ENCODE measurements at regions not wholly inside any gene's neighbourhood (a gene's known extent, or its start where the extent isn't known, plus 50 kb on each side); places are given as distances from the start of the nearest gene placed in this dataset.
"Not testable (repeated sequence)": the region's sequence is repeated elsewhere in the genome, so short reads cannot be mapped to it uniquely, and the experiment has no call there.

GRCh38 chr4:170849969-170850368, 760.2 kb upstream of the AADAT start:
- no peaks in the 10 kb centered on the region for H3K27me3 Mint-ChIP-seq (ENCODE audit: low read depth)

GRCh38 chr4:170827562-170828274, 738.0 kb upstream of the AADAT start:
- no peak for DNase-seq
- no peak overlapping the region for H3K4me3 Mint-ChIP-seq

More at GRCh38 chr4:170849969-170850368, 760.2 kb upstream of the AADAT start:
- Mint-ChIP-seq H3K4me3 (no peak overlapping the region), H3K27ac (no peak overlapping the region), H3K4me1 (ENCODE audit: low read depth) (no peaks in the 10 kb centered on the region), H3K36me3 (ENCODE audit: insufficient read depth in 2 of 2) (no peaks in the 10 kb centered on the region), H3K9me3 (peaks cover 2 to 9% of the 10 kb centered on the region in 2 donors)
- no peak for DNase-seq
- ATAC-seq (replicated peaks in 1 of 2), result no peak

GRCh38 chr4:170818786-170819185, 729.0 kb upstream of the AADAT start:
- no peaks in the 10 kb centered on the region for H3K27me3 Mint-ChIP-seq (ENCODE audit: low read depth)
- DNase-seq, result no peak
- H3K4me1 Mint-ChIP-seq (ENCODE audit: low read depth), result no peaks in the 10 kb centered on the region
- no peak overlapping the region for H3K4me3 Mint-ChIP-seq
- peaks cover 2 to 4% of the 10 kb centered on the region in 2 donors for H3K36me3 Mint-ChIP-seq (ENCODE audit: insufficient read depth in 2 of 2)
- H3K27ac Mint-ChIP-seq, result no peak overlapping the region
- H3K9me3 Mint-ChIP-seq, result peaks cover 13 to 29% of the 10 kb centered on the region in 2 donors
- no peak for ATAC-seq (replicated peaks in 1 of 2)

More at GRCh38 chr4:170827562-170828274, 738.0 kb upstream of the AADAT start:
- Mint-ChIP-seq H3K27me3 (ENCODE audit: low read depth) (no peaks in the 10 kb centered on the region), H3K9me3 (peaks cover 4 to 5% of the 10 kb centered on the region in 2 donors), H3K27ac (no peak overlapping the region), H3K4me1 (ENCODE audit: low read depth) (no peaks in the 10 kb centered on the region), H3K36me3 (ENCODE audit: insufficient read depth in 2 of 2) (no peaks in the 10 kb centered on the region)
- no peak for ATAC-seq (replicated peaks in 1 of 2)

DNA sequence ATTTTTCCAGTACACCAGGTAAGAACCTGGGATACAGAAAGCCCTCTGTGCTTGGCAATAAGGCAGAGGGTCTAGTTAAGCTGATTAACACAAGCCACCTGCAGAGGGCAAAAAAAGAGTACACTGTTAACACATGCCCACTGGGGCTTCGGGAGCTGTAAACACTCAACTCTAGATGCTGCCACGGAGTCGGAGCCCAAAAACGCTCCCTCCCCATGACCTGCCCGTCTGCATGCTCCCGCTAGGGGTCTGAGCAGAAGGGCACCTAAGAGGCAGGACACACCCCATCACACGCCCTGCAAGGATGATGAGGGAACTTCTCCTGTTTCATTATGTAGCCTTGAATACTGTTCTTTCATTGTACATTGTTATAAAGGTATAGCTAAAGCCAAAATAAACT, 715.6 kb upstream of the AADAT start:
- Mint-ChIP-seq H3K9me3 (peaks cover 7 to 8% of the 10 kb centered on the region in 2 donors), H3K4me1 (ENCODE audit: low read depth) (no peaks in the 10 kb centered on the region), H3K27ac (no peak overlapping the region), H3K4me3 (no peak overlapping the region), H3K27me3 (ENCODE audit: low read depth) (no peaks in the 10 kb centered on the region), H3K36me3 (ENCODE audit: insufficient read depth in 2 of 2) (peaks cover 0 to 4% of the 10 kb centered on the region in 2 donors)
- DNase-seq (no peak), ATAC-seq (replicated peaks in 1 of 2) (no peak)

GRCh38 chr4:170804930-170805329, 715.2 kb upstream of the AADAT start:
- ATAC-seq (replicated peaks in 1 of 2), result no peak
- Mint-ChIP-seq H3K9me3 (peaks cover 6 to 8% of the 10 kb centered on the region in 2 donors), H3K27me3 (ENCODE audit: low read depth) (no peaks in the 10 kb centered on the region), H3K4me3 (no peak overlapping the region), H3K27ac (no peak overlapping the region), H3K4me1 (ENCODE audit: low read depth) (no peaks in the 10 kb centered on the region), H3K36me3 (ENCODE audit: insufficient read depth in 2 of 2) (peaks cover 0 to 4% of the 10 kb centered on the region in 2 donors)
- DNase-seq, result no peak

- no peaks in the 10 kb centered on the region for H3K4me1 Mint-ChIP-seq (ENCODE audit: low read depth)
- H3K27ac Mint-ChIP-seq, result no peak overlapping the region
- peaks cover 5 to 7% of the 10 kb centered on the region in 2 donors for H3K9me3 Mint-ChIP-seq
- H3K27me3 Mint-ChIP-seq (ENCODE audit: low read depth), result no peaks in the 10 kb centered on the region
- no peak for ATAC-seq (replicated peaks in 1 of 2)
- no peak for DNase-seq
- H3K36me3 Mint-ChIP-seq (ENCODE audit: insufficient read depth in 2 of 2), result no peaks in the 10 kb centered on the region
- no peak overlapping the region for H3K4me3 Mint-ChIP-seq
These were observed 713.7 kb upstream of the AADAT start for GRCh38 chr4:170803492-170803891.

DNA sequence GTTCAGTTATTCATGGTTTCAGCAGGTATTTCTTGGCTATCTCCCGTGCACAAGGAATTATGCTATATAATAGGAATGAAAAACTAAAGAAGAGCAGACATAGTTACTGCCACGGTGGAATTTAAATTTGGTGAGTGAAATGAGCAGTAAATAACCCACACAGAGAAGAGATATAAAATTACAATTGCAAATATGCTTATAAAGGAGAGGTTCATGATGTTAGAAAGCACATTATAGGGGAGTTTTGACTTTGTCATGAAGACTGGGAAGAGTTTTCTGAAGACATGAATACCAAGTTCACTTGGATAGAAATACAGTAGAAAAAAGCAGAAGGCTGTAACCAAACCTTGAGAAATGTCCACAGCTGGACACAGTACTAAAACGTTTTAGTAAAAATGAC, 712.0 kb upstream of the AADAT start:
- H3K27me3 Mint-ChIP-seq (ENCODE audit: low read depth), result no peaks in the 10 kb centered on the region
- no peak overlapping the region for H3K27ac Mint-ChIP-seq
- no peak overlapping the region for H3K4me3 Mint-ChIP-seq
- no peaks in the 10 kb centered on the region for H3K36me3 Mint-ChIP-seq (ENCODE audit: insufficient read depth in 2 of 2)
- DNase-seq (no peak), ATAC-seq (replicated peaks in 1 of 2) (no peak)
- H3K9me3 Mint-ChIP-seq, result peaks cover 2 to 4% of the 10 kb centered on the region in 2 donors
- no peaks in the 10 kb centered on the region for H3K4me1 Mint-ChIP-seq (ENCODE audit: low read depth)

- Mint-ChIP-seq H3K4me1 (ENCODE audit: low read depth) (no peaks in the 10 kb centered on the region), H3K9me3 (peaks cover 1 to 2% of the 10 kb centered on the region in 2 donors), H3K27me3 (ENCODE audit: low read depth) (no peaks in the 10 kb centered on the region), H3K4me3 (no peak overlapping the region), H3K27ac (no peak overlapping the region), H3K36me3 (ENCODE audit: insufficient read depth in 2 of 2) (peaks cover 0 to 1% of the 10 kb centered on the region in 2 donors)
- ATAC-seq (replicated peaks in 1 of 2) (no peak), DNase-seq (no peak)
These were observed 704.8 kb upstream of the AADAT start for GRCh38 chr4:170794525-170794924.

DNA sequence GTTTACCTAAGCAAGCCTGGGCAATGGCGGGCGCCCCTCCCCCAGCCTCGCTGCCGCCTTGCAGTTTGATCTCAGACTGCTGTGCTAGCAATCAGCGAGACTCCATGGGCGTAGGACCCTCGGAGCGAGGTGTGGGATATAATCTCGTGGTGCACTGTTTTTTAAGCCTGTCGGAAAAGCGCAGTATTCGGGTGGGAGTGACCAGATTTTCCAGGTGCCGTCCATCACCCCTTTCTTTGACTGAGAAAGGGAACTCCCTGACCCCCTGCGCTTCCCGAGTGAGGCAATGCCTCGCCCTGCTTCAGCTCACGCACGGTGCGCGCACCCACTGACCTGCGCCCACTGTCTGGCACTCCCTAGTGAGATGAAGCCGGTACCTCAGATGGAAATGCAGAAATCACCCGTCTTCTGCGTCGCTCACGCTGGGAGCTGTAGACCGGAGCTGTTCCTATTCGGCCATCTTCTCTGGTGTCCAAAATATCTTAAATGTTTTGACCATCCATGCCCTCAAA, 698.8 kb upstream of the AADAT start:
- H3K27me3 Mint-ChIP-seq (ENCODE audit: low read depth); H3K9me3 Mint-ChIP-seq; DNase-seq; H3K4me1 Mint-ChIP-seq (ENCODE audit: low read depth); ATAC-seq (replicated peaks in 1 of 2); H3K27ac Mint-ChIP-seq; H3K4me3 Mint-ChIP-seq; H3K36me3 Mint-ChIP-seq (ENCODE audit: insufficient read depth in 2 of 2): not testable (repeated sequence)

- Mint-ChIP-seq H3K27ac (no peak overlapping the region), H3K9me3 (peaks cover 9 to 10% of the 10 kb centered on the region in 2 donors), H3K4me3 (no peak overlapping the region), H3K4me1 (ENCODE audit: low read depth) (no peaks in the 10 kb centered on the region), H3K36me3 (ENCODE audit: insufficient read depth in 2 of 2) (no peaks in the 10 kb centered on the region), H3K27me3 (ENCODE audit: low read depth) (no peaks in the 10 kb centered on the region)
- no peak for DNase-seq
- ATAC-seq (replicated peaks in 1 of 2), result no peak
These were observed 687.9 kb upstream of the AADAT start for GRCh38 chr4:170777663-170778062.

GRCh38 chr4:170776983-170777382, 687.2 kb upstream of the AADAT start:
- H3K4me3 Mint-ChIP-seq, result no peak overlapping the region
- no peaks in the 10 kb centered on the region for H3K27me3 Mint-ChIP-seq (ENCODE audit: low read depth)
- H3K9me3 Mint-ChIP-seq, result peaks cover 9 to 10% of the 10 kb centered on the region in 2 donors
- no peak for DNase-seq
- ATAC-seq (replicated peaks in 1 of 2), result no peak
- no peaks in the 10 kb centered on the region for H3K4me1 Mint-ChIP-seq (ENCODE audit: low read depth)
- no peak overlapping the region for H3K27ac Mint-ChIP-seq
- no peaks in the 10 kb centered on the region for H3K36me3 Mint-ChIP-seq (ENCODE audit: insufficient read depth in 2 of 2)

DNA sequence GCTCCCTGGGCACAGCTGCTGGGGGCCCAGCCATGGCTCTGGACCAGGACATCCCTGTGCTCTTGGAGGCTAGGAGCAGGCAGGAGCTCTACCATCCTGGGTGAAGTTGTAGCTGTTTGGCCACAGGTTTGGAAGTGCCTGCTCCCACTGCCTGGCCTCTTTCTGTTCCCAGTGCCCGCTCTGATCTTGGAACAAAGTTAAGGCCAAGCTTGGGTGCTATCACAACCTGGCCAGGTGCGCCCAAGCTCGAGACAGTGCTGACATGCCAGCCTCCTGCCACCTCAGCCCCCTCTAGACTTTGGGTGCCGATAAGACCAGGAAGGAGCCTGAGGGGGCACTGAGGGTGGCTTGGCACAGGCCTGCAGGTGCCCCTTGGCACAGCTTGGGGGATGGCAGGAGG, 686.1 kb upstream of the AADAT start:
- DNase-seq (no peak), ATAC-seq (replicated peaks in 1 of 2) (no peak)
- H3K27ac Mint-ChIP-seq, result no peak overlapping the region
- no peaks in the 10 kb centered on the region for H3K4me1 Mint-ChIP-seq (ENCODE audit: low read depth)
- peaks cover 8 to 9% of the 10 kb centered on the region in 2 donors for H3K9me3 Mint-ChIP-seq
- H3K4me3 Mint-ChIP-seq, result no peak overlapping the region
- H3K36me3 Mint-ChIP-seq (ENCODE audit: insufficient read depth in 2 of 2), result no peaks in the 10 kb centered on the region
- no peaks in the 10 kb centered on the region for H3K27me3 Mint-ChIP-seq (ENCODE audit: low read depth)

DNA sequence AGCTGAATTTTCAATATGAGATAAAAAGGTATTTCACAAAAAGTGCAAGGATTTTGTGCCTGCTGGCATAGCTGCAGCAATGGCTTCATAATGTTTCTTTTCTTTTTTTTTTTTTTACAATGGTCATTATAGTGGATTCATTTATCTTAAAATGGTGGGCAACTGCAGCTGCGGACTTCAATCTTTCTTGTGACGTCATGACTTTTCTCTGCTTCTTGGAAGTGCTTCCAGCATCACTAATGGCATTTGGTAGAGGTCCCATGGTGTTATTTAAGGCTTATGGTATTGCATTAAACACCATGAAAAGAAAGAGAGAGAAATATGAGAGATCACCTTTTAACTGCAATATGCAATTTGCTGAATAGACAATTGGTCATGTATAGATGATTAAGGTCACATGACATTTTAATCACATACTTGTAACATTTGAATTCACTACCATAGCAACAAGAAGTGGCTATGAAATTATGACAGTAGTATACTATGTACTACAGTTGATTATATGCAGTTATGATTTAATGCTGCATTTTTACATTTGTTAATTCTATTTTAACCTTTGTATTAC, 684.0 kb upstream of the AADAT start:
- no peak for ATAC-seq (replicated peaks in 1 of 2)
- H3K4me3 Mint-ChIP-seq, result no peak overlapping the region
- H3K27me3 Mint-ChIP-seq (ENCODE audit: low read depth), result no peaks in the 10 kb centered on the region
- peaks cover 1 to 5% of the 10 kb centered on the region in 2 donors for H3K9me3 Mint-ChIP-seq
- no peaks in the 10 kb centered on the region for H3K4me1 Mint-ChIP-seq (ENCODE audit: low read depth)
- H3K36me3 Mint-ChIP-seq (ENCODE audit: insufficient read depth in 2 of 2), result no peaks in the 10 kb centered on the region
- H3K27ac Mint-ChIP-seq, result no peak overlapping the region
- DNase-seq, result no peak
